ENCODE measurements at regions not wholly inside any gene's neighbourhood (a gene's known extent, or its start where the extent isn't known, plus 50 kb on each side); places are given as distances from the start of the nearest gene placed in this dataset.

DNA sequence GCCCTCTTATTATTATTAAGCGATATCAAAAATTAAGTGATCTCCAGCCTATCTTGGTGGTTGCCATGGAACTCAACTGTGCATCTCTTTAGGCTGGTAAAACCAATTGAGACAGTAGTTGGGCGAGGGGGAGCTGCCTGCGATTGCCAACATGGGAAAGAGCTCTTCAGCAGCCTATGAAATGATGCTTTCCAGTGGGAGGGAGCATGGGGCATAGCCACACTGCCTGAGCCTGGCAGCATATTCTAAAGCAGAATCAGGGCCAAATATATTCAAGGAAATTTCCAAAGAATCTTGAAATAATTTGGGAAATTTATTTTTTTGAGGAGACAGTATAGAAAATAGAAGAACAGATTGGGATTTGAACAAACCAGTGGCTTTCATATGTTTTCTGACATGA is 126.9 kb upstream of the DNAH14 start:
- ATAC-seq (no peak), DNase-seq (no peak)
- TF ChIP-seq, protein P1, sequence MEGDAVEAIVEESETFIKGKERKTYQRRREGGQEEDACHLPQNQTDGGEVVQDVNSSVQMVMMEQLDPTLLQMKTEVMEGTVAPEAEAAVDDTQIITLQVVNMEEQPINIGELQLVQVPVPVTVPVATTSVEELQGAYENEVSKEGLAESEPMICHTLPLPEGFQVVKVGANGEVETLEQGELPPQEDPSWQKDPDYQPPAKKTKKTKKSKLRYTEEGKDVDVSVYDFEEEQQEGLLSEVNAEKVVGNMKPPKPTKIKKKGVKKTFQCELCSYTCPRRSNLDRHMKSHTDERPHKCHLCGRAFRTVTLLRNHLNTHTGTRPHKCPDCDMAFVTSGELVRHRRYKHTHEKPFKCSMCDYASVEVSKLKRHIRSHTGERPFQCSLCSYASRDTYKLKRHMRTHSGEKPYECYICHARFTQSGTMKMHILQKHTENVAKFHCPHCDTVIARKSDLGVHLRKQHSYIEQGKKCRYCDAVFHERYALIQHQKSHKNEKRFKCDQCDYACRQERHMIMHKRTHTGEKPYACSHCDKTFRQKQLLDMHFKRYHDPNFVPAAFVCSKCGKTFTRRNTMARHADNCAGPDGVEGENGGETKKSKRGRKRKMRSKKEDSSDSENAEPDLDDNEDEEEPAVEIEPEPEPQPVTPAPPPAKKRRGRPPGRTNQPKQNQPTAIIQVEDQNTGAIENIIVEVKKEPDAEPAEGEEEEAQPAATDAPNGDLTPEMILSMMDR (IDR thresholded peaks at IDR 0.05): no peak
- Histone ChIP-seq H3K4me1 (no peaks in the 10 kb centered on the region), H3K27ac (no peak overlapping the region), H3K4me3 (no peak overlapping the region), H3K9me3 (no peaks in the 10 kb centered on the region), H3K36me3 (no peaks in the 10 kb centered on the region), H3K27me3 (ENCODE audit: low read depth) (no peaks in the 10 kb centered on the region)
- intact Hi-C loops (cut with DNase I): no loop called here

GRCh38 chr1:224804220-224804619 is 125.3 kb upstream of the DNAH14 start:
- H3K9me3 ChIP-seq: no peaks in the 10 kb centered on the region
- H3K27ac ChIP-seq: no peak overlapping the region
- no peaks in the 10 kb centered on the region for H3K36me3 ChIP-seq
- TF ChIP-seq, protein P1 (IDR thresholded peaks at IDR 0.05): no peak
- no peak overlapping the region for H3K4me3 ChIP-seq
- no peaks in the 10 kb centered on the region for H3K27me3 ChIP-seq (ENCODE audit: low read depth)
- no peaks in the 10 kb centered on the region for H3K4me1 ChIP-seq
- DNase-seq: no peak
- intact Hi-C loops (cut with DNase I): no loop called here
- no peak for ATAC-seq

DNA sequence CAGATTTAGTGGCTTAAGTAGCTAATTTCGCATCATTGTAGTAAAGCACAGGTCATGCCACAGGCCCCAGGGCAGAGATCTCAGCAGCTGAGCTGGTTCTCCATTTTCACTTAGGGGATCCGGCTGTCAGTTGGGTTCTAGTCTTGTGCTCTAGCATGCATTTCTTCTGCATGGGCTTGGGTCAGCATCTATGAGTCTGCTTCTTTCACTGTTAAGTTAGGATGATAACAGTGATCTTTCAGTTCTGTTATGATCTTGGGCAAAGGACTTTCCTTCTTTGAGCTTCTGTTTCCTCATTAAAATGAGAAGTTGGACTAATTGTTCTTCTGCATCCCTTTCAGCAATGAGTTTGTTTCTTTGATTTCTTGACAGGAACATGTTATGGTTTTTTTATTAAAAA is 123.6 kb upstream of the DNAH14 start:
- intact Hi-C loops (cut with DNase I): no loop called here
- ATAC-seq: no peak
- Histone ChIP-seq H3K27me3 (ENCODE audit: low read depth) (no peaks in the 10 kb centered on the region), H3K4me1 (no peaks in the 10 kb centered on the region), H3K9me3 (no peaks in the 10 kb centered on the region), H3K4me3 (no peak overlapping the region), H3K36me3 (no peaks in the 10 kb centered on the region), H3K27ac (no peak overlapping the region)
- no peak for DNase-seq
- TF ChIP-seq, protein P1 (IDR thresholded peaks at IDR 0.05): no peak

- Histone ChIP-seq H3K36me3 (no peaks in the 10 kb centered on the region), H3K4me3 (no peak overlapping the region), H3K27ac (no peak overlapping the region), H3K9me3 (no peaks in the 10 kb centered on the region), H3K4me1 (no peaks in the 10 kb centered on the region), H3K27me3 (ENCODE audit: low read depth) (no peaks in the 10 kb centered on the region)
- intact Hi-C loops (cut with DNase I): no loop called here
- TF ChIP-seq, protein P1 (IDR thresholded peaks at IDR 0.05): no peak
- no peak for ATAC-seq
- no peak for DNase-seq
Measured at GRCh38 chr1:224809137-224809536, 120.3 kb upstream of the DNAH14 start.

DNA sequence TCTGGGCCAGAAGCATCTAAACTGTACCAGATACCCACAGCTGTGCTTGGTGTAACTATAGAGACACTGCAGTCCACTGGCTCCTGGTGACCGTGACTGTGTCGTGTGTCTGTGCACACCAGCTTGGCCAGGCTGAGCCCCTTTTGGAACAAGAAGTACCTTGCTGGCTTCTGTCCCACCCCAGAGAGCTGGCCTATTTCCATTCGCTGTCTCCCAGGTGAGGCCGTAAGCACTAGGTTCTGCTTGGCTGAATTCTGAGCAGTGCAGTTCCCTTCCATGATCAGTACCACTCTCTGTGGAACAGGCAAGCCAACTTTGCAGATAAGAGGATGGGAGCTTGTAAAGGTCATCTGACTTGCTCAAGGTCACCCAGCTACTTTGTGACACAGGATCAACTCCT is 119.9 kb upstream of the DNAH14 start:
- no peak for ATAC-seq
- H3K4me1 ChIP-seq: no peaks in the 10 kb centered on the region
- no peak overlapping the region for H3K27ac ChIP-seq
- no peak for DNase-seq
- no peak overlapping the region for H3K4me3 ChIP-seq
- H3K36me3 ChIP-seq: no peaks in the 10 kb centered on the region
- TF ChIP-seq, protein P1 (IDR thresholded peaks at IDR 0.05): no peak
- intact Hi-C loops (cut with DNase I): no loop called here
- H3K27me3 ChIP-seq (ENCODE audit: low read depth): no peaks in the 10 kb centered on the region
- no peaks in the 10 kb centered on the region for H3K9me3 ChIP-seq

GRCh38 chr1:224811564-224811963 is 117.9 kb upstream of the DNAH14 start:
- intact Hi-C loops (cut with DNase I): no loop called here
- TF ChIP-seq, protein P1 (IDR thresholded peaks at IDR 0.05): no peak
- Histone ChIP-seq H3K27ac (no peak overlapping the region), H3K9me3 (no peaks in the 10 kb centered on the region), H3K27me3 (ENCODE audit: low read depth) (no peaks in the 10 kb centered on the region), H3K4me1 (no peaks in the 10 kb centered on the region), H3K36me3 (no peaks in the 10 kb centered on the region), H3K4me3 (no peak overlapping the region)
- ATAC-seq (no peak), DNase-seq (no peak)
